GM12878 (cell line): ENCODE measurements at regions not wholly inside any gene's neighbourhood (a gene's known extent, or its start where the extent isn't known, plus 50 kb on each side); places are given as distances from the start of the nearest gene placed in this dataset.

ENCODE experiments used
- ATAC-seq: fragments of 200-7000 bp; cut with Tn5 transposase; 3 replicates; pipeline ENCODE4 v1.9.1; 2020; ENCODE audit warnings: mild to moderate bottlenecking, moderate library complexity
- BruUV-seq: library from RNA; stranded (reverse); fragments of 400-500 nt; replicated peaks from 2 replicates; lab custom pipeline; 2021; lab: Mats Ljungman, UMichigan
- CTCF ChIA-PET: fragments of 300-600 bp; sonication (Branson Sonifier 250); formaldehyde crosslinking; extraction: SDS; loops from one replicate; lab custom pipeline; 2021; ENCODE audit warnings: inconsistent platforms; lab: Yijun Ruan, JAX
- POLR2A ChIA-PET: fragments of 350-600 bp; formaldehyde crosslinking; extraction: SDS; loops from one replicate; lab custom pipeline; 2021; ENCODE audit warnings: inconsistent platforms; lab: Charles Lee
- RAD21 ChIA-PET: fragments of 300-600 bp; sonication (Branson Sonifier 250); formaldehyde crosslinking; loops from one replicate; lab custom pipeline; 2023; ENCODE audit warnings: antibody characterized with exemption; ENCODE audit not compliant: unreplicated experiment; lab: Charles Lee
- SMC1A ChIA-PET: fragments of 300-600 bp; sonication (Branson Sonifier 250); formaldehyde crosslinking; loops from one replicate; lab custom pipeline; 2023; ENCODE audit not compliant: unreplicated experiment, uncharacterized antibody; lab: Charles Lee
- DNase-seq: peaks from one replicate; pipeline ENCODE4 v3.0.0-alpha.2; 2011; ENCODE audit warnings: low read depth, low spot score
- FAIRE-seq: peaks from 3 replicates; lab custom pipeline; 2011; peaks lifted over from hg19 to GRCh38; lab: Jason Lieb, UNC
- H2AFZ ChIP-seq: 2 replicates; pipeline ENCODE4 v1.6.0; 2011; ENCODE audit warnings: low read depth, low read length, control low read depth; ENCODE audit not compliant: control insufficient read depth
- H3K27ac ChIP-seq: 2 replicates; pipeline ENCODE4 v1.5.1; 2011; ENCODE audit warnings: control low read depth; ENCODE audit not compliant: control insufficient read depth, insufficient read depth
- H3K27me3 ChIP-seq, 2 experiments: replicated peaks in 1 of 2; 2 replicates each; pipeline versions ENCODE4 v1.6.0 to v1.6.1; 2011; ENCODE audit warnings: low read length in 1 of 2; ENCODE audit not compliant: control insufficient read depth in 2 of 2, insufficient read depth in 2 of 2
- H3K36me3 ChIP-seq, 2 experiments: 2 replicates each; pipeline ENCODE4 v1.5.1; 2011; ENCODE audit warnings: low read length in 1 of 2; ENCODE audit not compliant: control insufficient read depth in 2 of 2, insufficient read depth in 2 of 2
- H3K4me1 ChIP-seq: 2 replicates; pipeline ENCODE4 v1.6.1; 2011; ENCODE audit warnings: mild to moderate bottlenecking, low read length, moderate library complexity, mixed read lengths; ENCODE audit not compliant: control insufficient read depth, insufficient read depth
- H3K4me2 ChIP-seq: 2 replicates; pipeline ENCODE4 v1.6.0; 2011; ENCODE audit warnings: control low read depth; ENCODE audit not compliant: control insufficient read depth, insufficient read depth
- H3K4me3 ChIP-seq: fragments of 200-600 bp; sonication (generic); 2 replicates; pipeline ENCODE4 v1.5.1; 2016
- H3K79me2 ChIP-seq: 2 replicates; pipeline ENCODE4 v1.6.0; 2011; ENCODE audit warnings: low read length; ENCODE audit not compliant: control insufficient read depth, insufficient read depth
- H3K9ac ChIP-seq: 2 replicates; pipeline ENCODE4 v1.8.0; 2011; ENCODE audit warnings: low read length, control low read depth, mixed read lengths; ENCODE audit not compliant: control insufficient read depth, insufficient read depth
- H3K9me3 ChIP-seq: replicated peaks from 3 replicates; pipeline ENCODE4 v1.5.1; 2011; ENCODE audit warnings: mild to moderate bottlenecking, low read length; ENCODE audit not compliant: control insufficient read depth, insufficient read depth
- H4K20me1 ChIP-seq: 2 replicates; pipeline ENCODE4 v1.6.0; 2011; ENCODE audit not compliant: control insufficient read depth, insufficient read depth
- GATAD2B ChIP-seq: fragments of 450-650 bp; conservative IDR thresholded peaks from 2 replicates; pipeline ENCODE4 v1.6.1; 2017; ENCODE audit warnings: low read depth, mild to moderate bottlenecking, moderate library complexity
- HDAC6 ChIP-seq: fragments of 200-600 bp; sonication (generic); IDR thresholded peaks from one replicate; pipeline ENCODE4 v1.8.0; 2017; ENCODE audit warnings: antibody characterized with exemption; ENCODE audit not compliant: unreplicated experiment
- IKZF1 ChIP-seq: fragments of 450-650 bp; conservative IDR thresholded peaks from 2 replicates; pipeline ENCODE4 v1.6.1; 2017; ENCODE audit warnings: antibody characterized with exemption, mild to moderate bottlenecking
- KAT2A ChIP-seq: conservative IDR thresholded peaks from 2 replicates; pipeline ENCODE4 v1.6.1; 2011; ENCODE audit warnings: low read depth, low read length; ENCODE audit not compliant: control insufficient read depth
- KLF5 ChIP-seq: fragments of 450-650 bp; IDR thresholded peaks from 2 replicates; pipeline ENCODE4 v1.6.1; 2014; ENCODE audit warnings: mild to moderate bottlenecking; ENCODE audit not compliant: partially characterized antibody
- NFIC ChIP-seq: IDR thresholded peaks from 2 replicates; pipeline ENCODE4 v1.6.1; 2012; ENCODE audit warnings: low read depth, mild to moderate bottlenecking, inconsistent platforms, low read length, moderate library complexity
- SMC3 ChIP-seq: IDR thresholded peaks from 2 replicates; pipeline ENCODE4 v1.6.1; 2011; ENCODE audit warnings: low read length, improper control_type of control experiment, borderline replicate concordance
- SP1 ChIP-seq: IDR thresholded peaks from one replicate; pipeline ENCODE4 v1.6.1; 2011; ENCODE audit warnings: low read depth, low read length
- TAF1 ChIP-seq: IDR thresholded peaks from 2 replicates; pipeline ENCODE4 v1.6.1; 2011; ENCODE audit warnings: mild to moderate bottlenecking, low read depth, low read length, borderline replicate concordance
- YBX1 ChIP-seq: fragments of 450-650 bp; IDR thresholded peaks from 2 replicates; pipeline ENCODE4 v1.6.1; 2016; ENCODE audit warnings: antibody characterized with exemption
- ZNF207 ChIP-seq: fragments of 450-650 bp; IDR thresholded peaks from 2 replicates; pipeline ENCODE4 v1.6.1; 2014; ENCODE audit warnings: antibody characterized with exemption, mild to moderate bottlenecking, borderline replicate concordance
- ZSCAN29 ChIP-seq: fragments of 450-650 bp; IDR thresholded peaks from 2 replicates; pipeline ENCODE4 v1.6.1; 2017; ENCODE audit warnings: mild to moderate bottlenecking, moderate library complexity
- WGBS: methylation state at CpG from one replicate; pipeline ENCODE4 v1.1.6; 2016; ENCODE audit warnings: low lambda C conversion rate; ENCODE audit not compliant: insufficient replicate concordance, insufficient coverage; ENCODE audit errors: missing lambda C conversion rate; 5-methylcytosine and 5-hydroxymethylcytosine counted together
- in situ Hi-C: fragments of 300-500 bp; cut with MboI; formaldehyde crosslinking; loops from 9 replicates; pipeline ENCODE4 v1.14.3; 2018; ENCODE audit warnings: mixed read lengths
- intact Hi-C: fragments of 100-400 bp; cut with micrococcal nuclease; formaldehyde crosslinking; loops from one replicate; pipeline ENCODE4 v1.14.2; 2022; ENCODE audit not compliant: unreplicated experiment

- ChIA-PET RAD21 (no interaction called here), POLR2A (no interaction called here), CTCF (no interaction called here), SMC1A (no interaction called here)
- TF ChIP-seq ZSCAN29 (no peak), HDAC6 (no peak), YBX1 (no peak), TAF1 (no peak), KAT2A (no peak), KLF5 (no peak), SP1 (no peak), ZNF207 (no peak), IKZF1 (no peak), GATAD2B (no peak), NFIC (no peak), SMC3 (no peak)
- DNase-seq (no peak), ATAC-seq (no peak), FAIRE-seq (no peak)
- H3K79me2 ChIP-seq, result no peaks in the 10 kb centered on the region
- H2AFZ ChIP-seq, result no peak overlapping the region
- no peak overlapping the region for H3K27ac ChIP-seq
- no peaks in the 10 kb centered on the region for H3K36me3 ChIP-seq
- no peak overlapping the region for H3K4me3 ChIP-seq
- no peaks in the 10 kb centered on the region; a peak in 1 of 4 replicates for H3K27me3 ChIP-seq
- no peaks in the 10 kb centered on the region for H3K9me3 ChIP-seq
- H3K9ac ChIP-seq, result no peak overlapping the region
- H3K4me1 ChIP-seq, result no peaks in the 10 kb centered on the region
- intact Hi-C loops (no loop called here), in situ Hi-C loops (no loop called here)
- no peaks in the 10 kb centered on the region for H4K20me1 ChIP-seq
- 15% methylated on average over 6 of the region's 6 CpGs for whole genome bisulfite sequencing
- BruUV-seq, result no TSS peak
- H3K4me2 ChIP-seq, result no peak overlapping the region
Observed at GRCh38 chr15:39058351-39059131, 493.9 kb upstream of the RASGRP1 start.
